C4-2B (cell line): ENCODE measurements at regions not wholly inside any gene's neighbourhood (a gene's known extent, or its start where the extent isn't known, plus 50 kb on each side); places are given as distances from the start of the nearest gene placed in this dataset.

Experiments
- ZFX ChIP-seq: fragments of 450-650 bp; IDR thresholded peaks from 2 replicates; pipeline ENCODE4 v1.6.1; 2017
- TF ChIP-seq, protein P1 (sequence below): fragments of 450-650 bp; conservative IDR thresholded peaks from 2 replicates; pipeline ENCODE4 v1.5.1; 2017; ENCODE audit warnings: mild to moderate bottlenecking

DNA sequence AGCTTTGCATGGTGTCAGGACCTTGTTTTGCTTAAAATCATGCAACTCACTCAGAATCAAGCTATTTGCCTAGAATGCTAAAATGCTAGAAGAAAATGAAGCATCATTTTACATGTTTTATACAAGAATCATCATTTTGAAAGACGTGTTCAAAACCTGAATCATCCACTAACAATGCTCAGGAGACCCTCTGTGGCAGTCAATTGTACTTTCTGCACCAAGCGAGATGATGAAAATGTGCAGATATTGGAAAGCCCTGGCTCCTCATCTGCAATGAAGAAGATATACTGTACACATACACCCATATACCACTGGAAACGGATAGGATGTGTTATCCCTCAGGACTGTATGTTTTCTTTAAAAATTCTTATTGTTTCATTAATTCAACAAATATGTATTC lies 92.7 kb downstream of the DYRK2 start:
- TF ChIP-seq, protein P1, sequence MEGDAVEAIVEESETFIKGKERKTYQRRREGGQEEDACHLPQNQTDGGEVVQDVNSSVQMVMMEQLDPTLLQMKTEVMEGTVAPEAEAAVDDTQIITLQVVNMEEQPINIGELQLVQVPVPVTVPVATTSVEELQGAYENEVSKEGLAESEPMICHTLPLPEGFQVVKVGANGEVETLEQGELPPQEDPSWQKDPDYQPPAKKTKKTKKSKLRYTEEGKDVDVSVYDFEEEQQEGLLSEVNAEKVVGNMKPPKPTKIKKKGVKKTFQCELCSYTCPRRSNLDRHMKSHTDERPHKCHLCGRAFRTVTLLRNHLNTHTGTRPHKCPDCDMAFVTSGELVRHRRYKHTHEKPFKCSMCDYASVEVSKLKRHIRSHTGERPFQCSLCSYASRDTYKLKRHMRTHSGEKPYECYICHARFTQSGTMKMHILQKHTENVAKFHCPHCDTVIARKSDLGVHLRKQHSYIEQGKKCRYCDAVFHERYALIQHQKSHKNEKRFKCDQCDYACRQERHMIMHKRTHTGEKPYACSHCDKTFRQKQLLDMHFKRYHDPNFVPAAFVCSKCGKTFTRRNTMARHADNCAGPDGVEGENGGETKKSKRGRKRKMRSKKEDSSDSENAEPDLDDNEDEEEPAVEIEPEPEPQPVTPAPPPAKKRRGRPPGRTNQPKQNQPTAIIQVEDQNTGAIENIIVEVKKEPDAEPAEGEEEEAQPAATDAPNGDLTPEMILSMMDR, result no peak
- no peak for TF ChIP-seq ZFX
